ENCODE measurements at regions not wholly inside any gene's neighbourhood (a gene's known extent, or its start where the extent isn't known, plus 50 kb on each side); places are given as distances from the start of the nearest gene placed in this dataset.

- TF ChIP-seq TAF1 (IDR thresholded peaks at IDR 0.05; ENCODE audit: borderline replicate concordance, insufficient read depth, low read length) (no peak), REST (IDR thresholded peaks at IDR 0.05; ENCODE audit: insufficient read depth in 1 of 2, low read depth in 2 of 2, low read length in 2 of 2) (no peak), FOXP2 (optimal IDR thresholded peaks at IDR 0.05; ENCODE audit: borderline replicate concordance, extremely low read depth, extremely low read length, insufficient read depth) (no peak), POLR2AphosphoS5 (IDR thresholded peaks at IDR 0.05; ENCODE audit: low read depth, low read length) (no peak), SIN3A (IDR thresholded peaks at IDR 0.05; ENCODE audit: borderline replicate concordance, insufficient read depth, low read length) (no peak)
These were observed 168.6 kb downstream of the INHBB start for GRCh38 chr2:120514521-120514920.

GRCh38 chr2:120515759-120516678 lies 170.1 kb downstream of the INHBB start:
- TF ChIP-seq TAF1 (IDR thresholded peaks at IDR 0.05; ENCODE audit: borderline replicate concordance, insufficient read depth, low read length) (no peak), REST (IDR thresholded peaks at IDR 0.05; ENCODE audit: insufficient read depth in 1 of 2, low read depth in 2 of 2, low read length in 2 of 2) (no peak), POLR2AphosphoS5 (IDR thresholded peaks at IDR 0.05; ENCODE audit: low read depth, low read length) (no peak), SIN3A (IDR thresholded peaks at IDR 0.05; ENCODE audit: borderline replicate concordance, insufficient read depth, low read length) (no peak), FOXP2 (optimal IDR thresholded peaks at IDR 0.05; ENCODE audit: borderline replicate concordance, extremely low read depth, extremely low read length, insufficient read depth) (no peak)

- TF ChIP-seq SIN3A (IDR thresholded peaks at IDR 0.05; ENCODE audit: borderline replicate concordance, insufficient read depth, low read length) (no peak), POLR2AphosphoS5 (IDR thresholded peaks at IDR 0.05; ENCODE audit: low read depth, low read length) (no peak), REST (IDR thresholded peaks at IDR 0.05; ENCODE audit: insufficient read depth in 1 of 2, low read depth in 2 of 2, low read length in 2 of 2) (no peak), FOXP2 (optimal IDR thresholded peaks at IDR 0.05; ENCODE audit: borderline replicate concordance, extremely low read depth, extremely low read length, insufficient read depth) (no peak), TAF1 (IDR thresholded peaks at IDR 0.05; ENCODE audit: borderline replicate concordance, insufficient read depth, low read length) (no peak)
These were observed 170.9 kb downstream of the INHBB start for GRCh38 chr2:120516679-120517314.

- TF ChIP-seq REST (IDR thresholded peaks at IDR 0.05; ENCODE audit: insufficient read depth in 1 of 2, low read depth in 2 of 2, low read length in 2 of 2) (no peak), SIN3A (IDR thresholded peaks at IDR 0.05; ENCODE audit: borderline replicate concordance, insufficient read depth, low read length) (no peak)
These were observed 172.0 kb downstream of the INHBB start for GRCh38 chr2:120517751-120518469.

Measured in PFSK-1 (cell line).